ENCODE measurements at regions not wholly inside any gene's neighbourhood (a gene's known extent, or its start where the extent isn't known, plus 50 kb on each side); places are given as distances from the start of the nearest gene placed in this dataset.

DNA sequence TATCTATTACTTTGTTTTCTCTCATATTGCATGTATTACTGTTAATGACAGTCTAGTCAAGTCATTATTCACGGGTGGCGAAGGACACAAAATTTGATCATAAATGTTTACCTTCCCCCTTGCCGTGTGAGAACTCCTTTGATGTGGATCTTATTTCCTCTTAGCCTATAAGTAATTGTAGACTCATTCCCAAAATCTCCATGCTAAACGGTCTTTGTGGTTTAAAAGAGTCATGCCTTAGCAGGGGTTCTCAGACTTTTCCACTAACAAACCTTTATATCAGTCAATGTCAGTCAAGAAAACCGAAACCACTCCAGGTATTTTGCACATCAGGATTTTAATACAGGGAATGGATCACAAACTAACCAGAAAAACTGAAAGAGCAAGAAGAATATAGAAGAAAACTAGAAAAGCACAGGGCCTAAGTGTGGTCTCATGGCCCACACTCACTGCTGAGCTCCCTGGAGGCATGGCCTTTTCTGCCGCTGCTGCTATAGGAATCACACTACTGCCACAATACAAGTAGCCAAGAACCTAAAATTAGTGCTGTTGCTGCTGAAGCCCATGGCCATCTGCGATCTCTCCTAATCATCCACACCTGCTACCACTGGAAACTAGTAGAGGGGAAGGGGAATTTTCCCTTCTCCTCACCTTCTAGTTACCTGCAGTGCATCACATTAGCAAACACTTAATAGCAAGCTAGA lies 186.0 kb upstream of the POU3F2 start:
- Histone ChIP-seq H3K27me3 (no peaks in the 10 kb centered on the region), H3K9me3 (no peaks in the 10 kb centered on the region), H3K36me3 (replicated peaks in 1 of 2; ENCODE audit: insufficient read depth in 1 of 2, low read depth in 2 of 2) (no peaks in the 10 kb centered on the region), H3K27ac (no peak overlapping the region), H3K4me1 (no peaks in the 10 kb centered on the region), H3K4me3 (no peak overlapping the region)
- no peak for ATAC-seq
- DNase-seq, result no peak
- no peak for TF ChIP-seq CTCF (IDR thresholded peaks at IDR 0.05)
- 59 to 61% methylated on average over 7 of the region's 7 CpGs for WGBS, 2 donors
- intact Hi-C loops (cut with DNase I), result no loop called here

DNA sequence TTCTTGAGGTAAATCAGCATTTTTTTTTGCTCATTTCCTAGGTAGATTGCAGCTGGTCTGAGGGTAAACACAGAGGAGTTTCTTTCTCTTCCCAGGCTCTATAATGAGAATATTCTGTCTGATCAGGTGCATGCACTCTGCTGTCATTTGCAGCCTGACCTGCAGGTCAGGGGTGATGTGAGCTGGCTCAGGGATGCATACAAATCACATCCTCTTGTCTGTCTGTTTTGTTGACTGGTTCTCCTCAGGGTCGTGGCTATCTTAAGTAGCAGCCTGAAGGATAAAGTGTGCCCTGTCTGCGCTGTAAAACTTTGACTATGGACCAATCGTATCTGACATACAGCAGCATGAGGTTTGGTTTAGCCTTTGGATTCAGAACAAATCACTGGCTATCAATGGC lies 183.4 kb upstream of the POU3F2 start:
- H3K4me3 ChIP-seq, result no peak overlapping the region
- H3K27ac ChIP-seq, result no peak overlapping the region
- no peaks in the 10 kb centered on the region for H3K9me3 ChIP-seq
- no peak for DNase-seq
- intact Hi-C loops (cut with DNase I), result no loop called here
- no peaks in the 10 kb centered on the region for H3K4me1 ChIP-seq
- TF ChIP-seq CTCF (IDR thresholded peaks at IDR 0.05), result no peak
- no peak for TF ChIP-seq POLR2A (IDR thresholded peaks at IDR 0.05)
- H3K36me3 ChIP-seq (replicated peaks in 1 of 2; ENCODE audit: insufficient read depth in 1 of 2, low read depth in 2 of 2), result no peaks in the 10 kb centered on the region
- H3K27me3 ChIP-seq, result no peaks in the 10 kb centered on the region
- 12 to 13% methylated on average over 3 of the region's 3 CpGs for WGBS, 2 donors
- no peak for ATAC-seq

- H3K27me3 ChIP-seq, result no peaks in the 10 kb centered on the region
- DNase-seq (no peak), ATAC-seq (no peak)
- no peaks in the 10 kb centered on the region for H3K36me3 ChIP-seq (replicated peaks in 1 of 2; ENCODE audit: insufficient read depth in 1 of 2, low read depth in 2 of 2)
- 27 to 30% methylated on average over 2 of the region's 2 CpGs for WGBS, 2 donors
- H3K27ac ChIP-seq, result no peak overlapping the region
- no peak overlapping the region for H3K4me3 ChIP-seq
- intact Hi-C loops (cut with DNase I), result no loop called here
- H3K4me1 ChIP-seq, result no peaks in the 10 kb centered on the region
- H3K9me3 ChIP-seq, result no peaks in the 10 kb centered on the region
- no peak for TF ChIP-seq POLR2A (IDR thresholded peaks at IDR 0.05)
- TF ChIP-seq CTCF (IDR thresholded peaks at IDR 0.05), result no peak
These were observed 181.2 kb upstream of the POU3F2 start for GRCh38 chr6:98653179-98653578.

DNA sequence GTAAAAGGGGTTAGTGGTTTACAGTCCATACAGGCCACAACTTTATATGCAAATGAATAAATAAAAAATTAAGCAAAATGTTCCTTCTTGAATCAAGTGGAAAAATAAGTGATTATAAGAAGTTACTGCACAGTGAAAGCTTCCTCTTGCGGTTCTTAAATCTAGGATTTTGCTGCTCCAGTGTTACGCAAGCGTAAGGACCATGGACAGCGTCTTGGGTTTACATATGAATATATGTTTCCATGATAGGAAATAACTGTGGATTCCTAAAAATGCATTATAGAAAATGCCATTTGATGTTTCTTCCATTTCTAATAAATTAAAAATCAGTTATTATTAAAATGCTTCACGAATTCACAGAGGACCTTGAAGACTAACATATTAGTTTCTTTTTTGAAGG lies 176.6 kb upstream of the POU3F2 start:
- WGBS, 2 donors, result 40 to 46% methylated on average over 5 of the region's 5 CpGs
- ATAC-seq (no peak), DNase-seq (peak in 2 of 4 donors; percentile 13 to 29)
- Histone ChIP-seq H3K27me3 (no peaks in the 10 kb centered on the region), H3K4me1 (no peaks in the 10 kb centered on the region), H3K36me3 (replicated peaks in 1 of 2; ENCODE audit: insufficient read depth in 1 of 2, low read depth in 2 of 2) (no peaks in the 10 kb centered on the region), H3K9me3 (no peaks in the 10 kb centered on the region), H3K4me3 (no peak overlapping the region), H3K27ac (no peak overlapping the region)
- intact Hi-C loops (cut with DNase I), result no loop called here
- TF ChIP-seq CTCF (IDR thresholded peaks at IDR 0.05), result no peak
- TF ChIP-seq POLR2A (IDR thresholded peaks at IDR 0.05), result no peak

GRCh38 chr6:98669371-98669770 lies 165.0 kb upstream of the POU3F2 start:
- DNase-seq (no peak), ATAC-seq (no peak)
- Histone ChIP-seq H3K4me1 (no peaks in the 10 kb centered on the region), H3K9me3 (no peaks in the 10 kb centered on the region), H3K4me3 (no peak overlapping the region), H3K27ac (no peak overlapping the region), H3K27me3 (no peaks in the 10 kb centered on the region), H3K36me3 (replicated peaks in 1 of 2; ENCODE audit: insufficient read depth in 1 of 2, low read depth in 2 of 2) (no peaks in the 10 kb centered on the region)
- TF ChIP-seq CTCF (IDR thresholded peaks at IDR 0.05) (no peak), POLR2A (IDR thresholded peaks at IDR 0.05) (no peak)
- intact Hi-C loops (cut with DNase I), result no loop called here
